Skin of body (tissue), 2 donors: ENCODE measurements at regions not wholly inside any gene's neighbourhood (a gene's known extent, or its start where the extent isn't known, plus 50 kb on each side); places are given as distances from the start of the nearest gene placed in this dataset.
"Not testable (repeated sequence)": the region's sequence is repeated elsewhere in the genome, so short reads cannot be mapped to it uniquely, and the experiment has no call there.

Source experiments
- DNase-seq: peaks from one replicate; lab custom pipeline; 2025; lab: John Stamatoyannopoulos, UW
- small RNA-seq: library from RNA; depleted of rRNA; stranded (forward); fragments of <200 nt; gene quantifications from one replicate; pipeline ENCODE3, GENCODE V24; 2014; ENCODE audit warnings: low replicate concordance

- not testable (repeated sequence) for DNase-seq
These were observed 75.1 kb downstream of the FAM72B start for GRCh38 chr1:121109025-121109424.

- DNase-seq, result not testable (repeated sequence)
These were observed 67.4 kb downstream of the FAM72B start for GRCh38 chr1:121116522-121117297.

GRCh38 chr1:121117298-121117611, 66.9 kb downstream of the FAM72B start:
- DNase-seq, result not testable (repeated sequence)

- not testable (repeated sequence) for DNase-seq
These were observed 66.3 kb downstream of the FAM72B start for GRCh38 chr1:121117622-121118479.

Small RNA genes lying in the stretch of these regions (small RNA-seq; reads per million reads assigned to genes)
- gene RF00003 (1.7 reads per million, percentile 84 among the genes with 10 or more reads in this experiment), gene RNVU1-4 (2.3 reads per million, percentile 87 among the genes with 10 or more reads in this experiment)
